Posterior cingulate gyrus (tissue), 11 donors: ENCODE measurements at regions not wholly inside any gene's neighbourhood (a gene's known extent, or its start where the extent isn't known, plus 50 kb on each side); places are given as distances from the start of the nearest gene placed in this dataset.

ENCODE experiments used
- DNase-seq, 10 donors: peaks; one replicate each; pipeline versions ENCODE4 v3.0.0 to v3.0.0-alpha.2; 2020 to 2021; ENCODE audit warnings: mixed read lengths in 3 of 10
- intact Hi-C: fragments of 100-400 bp; cut with DNase I; formaldehyde crosslinking; loops from one replicate; pipeline ENCODE4 v1.15.1; 2023

DNA sequence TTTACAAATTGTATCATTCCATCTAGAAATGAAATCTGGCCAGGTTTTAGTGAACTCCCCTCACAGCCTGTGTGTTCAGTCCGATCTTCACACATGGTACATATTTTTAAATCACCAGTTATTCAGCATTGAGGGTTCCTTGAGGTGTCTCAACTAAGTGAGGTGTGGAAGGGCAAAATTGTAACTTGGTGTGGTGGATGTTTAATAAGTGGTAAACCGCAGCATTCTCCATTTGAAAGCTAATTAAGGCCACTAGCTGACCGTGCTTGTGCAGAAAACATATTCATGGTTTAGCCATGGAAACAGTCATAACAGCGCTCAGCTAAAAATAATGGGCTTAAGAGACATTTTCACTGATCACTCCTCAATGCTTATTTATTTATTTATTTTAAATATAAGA is 786.2 kb upstream of the FANCL start:
- intact Hi-C loops, result loop anchor here (5.0 kb wide), 1 partner anchor 1525 kb away; the partner anchor contains the start of gene BCL11A
- no peak for DNase-seq

- peak in 5 of 10 donors; percentile 11 to 82 (median 41) for DNase-seq
- intact Hi-C loops, result loop anchor here (5.0 kb wide), 1 partner anchor 1527 kb away; the partner anchor contains the start of gene BCL11A
These were observed 784.1 kb upstream of the FANCL start for GRCh38 chr2:59025157-59025757.

GRCh38 chr2:59021786-59022185 is 780.7 kb upstream of the FANCL start:
- intact Hi-C loops, result no loop called here
- DNase-seq, result no peak

GRCh38 chr2:59019566-59020159 is 778.5 kb upstream of the FANCL start:
- no peak for DNase-seq
- intact Hi-C loops, result no loop called here

DNA sequence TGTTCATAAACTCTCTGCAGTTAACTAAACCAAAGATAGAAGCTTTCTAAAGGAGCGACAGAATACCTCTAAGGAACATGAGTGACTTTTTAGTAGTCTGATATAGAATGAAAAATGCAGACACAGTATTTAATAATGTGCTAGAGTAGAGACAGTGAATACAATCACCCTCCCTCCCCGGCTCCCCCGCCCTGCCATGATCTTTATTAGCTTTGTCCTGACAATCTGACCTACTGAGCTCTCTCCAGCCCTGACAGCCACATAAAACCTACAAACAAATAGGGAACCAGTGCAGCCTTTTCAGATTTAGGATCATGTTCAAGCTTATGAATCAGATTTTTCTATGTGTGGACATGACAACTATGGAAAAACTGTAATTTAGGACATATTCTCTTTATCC is 777.6 kb upstream of the FANCL start:
- intact Hi-C loops, result no loop called here
- no peak for DNase-seq

- DNase-seq, result peak in 2 of 10 donors; percentile 42 to 63
- intact Hi-C loops, result no loop called here
These were observed 773.9 kb upstream of the FANCL start for GRCh38 chr2:59015027-59015426.

- intact Hi-C loops, result no loop called here
- DNase-seq, result no peak
These were observed 771.8 kb upstream of the FANCL start for GRCh38 chr2:59012971-59013370.

DNA sequence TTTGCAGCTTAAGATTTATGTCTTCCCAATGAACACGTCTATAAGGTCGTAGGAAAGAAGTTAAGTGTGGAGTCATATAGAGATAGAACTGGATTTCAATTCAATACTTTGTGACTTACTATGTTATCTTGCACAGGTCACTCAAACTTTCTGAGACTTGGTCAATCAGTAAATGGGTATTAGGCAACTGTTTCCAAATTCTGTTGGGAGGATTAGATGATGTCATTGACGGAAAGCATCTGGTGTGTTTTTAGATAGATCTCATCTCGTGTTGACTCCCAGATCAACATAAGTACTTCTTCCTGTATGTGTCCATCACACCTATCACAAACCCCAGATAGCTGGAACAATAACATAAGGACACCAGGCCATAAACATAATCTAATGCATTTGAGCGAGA is 771.1 kb upstream of the FANCL start:
- intact Hi-C loops, result no loop called here

GRCh38 chr2:59008950-59009349 is 767.8 kb upstream of the FANCL start:
- intact Hi-C loops, result no loop called here
- DNase-seq, result no peak

More for the DNA sequence above, 771.1 kb upstream of the FANCL start:
- DNase-seq, result no peak

DNA sequence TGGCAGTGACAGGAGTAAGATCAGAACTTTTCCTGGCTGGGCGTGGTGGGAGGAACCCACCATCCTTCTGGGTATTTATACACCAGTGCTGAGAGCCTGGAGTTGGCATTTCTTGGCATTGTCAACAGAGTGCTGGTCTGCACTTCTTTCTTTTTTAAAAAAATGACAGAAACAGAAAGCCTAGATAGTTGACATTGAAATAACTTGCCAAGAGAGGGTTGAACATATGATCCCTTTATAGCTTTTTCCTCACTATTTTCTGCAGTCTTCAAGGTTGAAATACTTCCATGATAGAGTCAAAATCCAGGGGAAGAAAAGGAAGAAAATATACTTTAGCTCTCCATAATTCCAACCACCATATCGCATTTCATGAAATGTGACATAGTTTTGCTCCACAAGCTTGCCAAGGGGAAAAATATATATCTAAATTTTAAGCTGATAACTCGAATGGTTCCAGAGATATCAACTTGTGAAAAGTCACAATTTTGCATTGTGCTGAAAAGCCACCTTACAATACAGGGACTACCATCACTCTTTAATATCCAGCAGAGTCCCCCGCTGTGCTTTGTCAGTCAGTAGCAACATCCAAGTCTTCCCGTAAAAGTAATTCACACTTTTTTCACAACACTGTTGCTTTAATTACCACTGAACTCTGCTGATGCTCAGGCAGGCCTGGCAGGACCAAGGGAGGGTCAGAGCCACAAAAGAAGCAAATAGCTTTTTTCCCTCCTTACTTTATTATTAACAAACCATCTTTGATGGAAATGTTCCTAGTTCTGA is 764.9 kb upstream of the FANCL start:
- intact Hi-C loops, result no loop called here
- DNase-seq, result no peak

DNA sequence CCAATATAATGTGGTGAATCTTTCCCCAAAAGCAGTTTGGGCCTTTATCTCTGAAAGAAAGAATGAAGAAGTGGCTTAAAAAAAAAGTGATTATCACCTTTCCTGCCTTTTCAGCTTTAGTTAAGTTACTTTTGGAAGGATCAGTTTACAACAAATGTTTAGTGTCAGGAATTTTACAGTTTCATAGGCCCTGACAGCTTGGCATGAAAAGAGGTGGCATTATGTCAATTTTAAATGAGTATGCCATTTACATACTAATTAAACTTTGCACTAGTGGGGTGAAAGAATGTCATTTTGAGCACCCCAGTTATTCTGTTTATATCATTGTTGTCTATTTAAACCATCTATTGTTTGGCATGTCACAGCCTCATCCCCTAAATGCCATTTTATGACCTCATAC is 763.5 kb upstream of the FANCL start:
- intact Hi-C loops, result no loop called here
- DNase-seq, result no peak

- no peak for DNase-seq
- intact Hi-C loops, result no loop called here
These were observed 759.7 kb upstream of the FANCL start for GRCh38 chr2:59000796-59001195.

DNA sequence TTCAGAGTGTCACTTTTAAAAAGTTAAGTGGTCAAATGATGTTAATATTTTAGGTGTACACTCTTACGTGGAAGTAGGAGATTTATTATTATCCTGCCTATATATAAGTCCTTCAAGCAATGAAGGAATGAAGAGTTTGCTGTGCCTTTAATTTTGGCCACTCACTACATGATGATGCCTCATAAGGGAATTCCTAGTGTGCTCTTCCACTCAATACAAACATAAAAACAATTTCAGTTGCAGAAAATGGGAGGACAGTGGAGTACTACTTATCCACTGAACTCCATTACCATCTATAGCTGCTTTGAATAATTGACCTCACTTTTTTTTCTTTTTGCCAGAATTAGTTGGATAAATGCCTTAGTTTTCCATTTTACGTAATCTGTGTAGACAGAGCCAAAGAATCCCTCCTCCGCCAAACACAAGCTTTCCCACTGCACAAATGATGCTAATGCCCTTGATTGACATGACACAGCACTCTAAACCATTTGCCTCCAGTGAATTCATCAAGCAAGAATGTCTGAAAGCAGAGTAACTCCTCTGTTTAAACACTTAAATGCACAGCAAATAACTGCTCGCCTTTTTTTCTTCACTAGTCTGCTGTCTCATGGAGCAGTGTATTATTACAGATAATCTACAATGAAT is 751.1 kb upstream of the FANCL start:
- intact Hi-C loops, result no loop called here
- no peak for DNase-seq

GRCh38 chr2:58991357-58991756 is 750.2 kb upstream of the FANCL start:
- intact Hi-C loops, result no loop called here

GRCh38 chr2:58985541-58985940 is 744.4 kb upstream of the FANCL start:
- DNase-seq, result no peak
- intact Hi-C loops, result no loop called here

More at GRCh38 chr2:58991357-58991756, 750.2 kb upstream of the FANCL start:
- DNase-seq, result no peak

- no peak for DNase-seq
- intact Hi-C loops, result no loop called here
These were observed 743.6 kb upstream of the FANCL start for GRCh38 chr2:58984731-58985130.

DNA sequence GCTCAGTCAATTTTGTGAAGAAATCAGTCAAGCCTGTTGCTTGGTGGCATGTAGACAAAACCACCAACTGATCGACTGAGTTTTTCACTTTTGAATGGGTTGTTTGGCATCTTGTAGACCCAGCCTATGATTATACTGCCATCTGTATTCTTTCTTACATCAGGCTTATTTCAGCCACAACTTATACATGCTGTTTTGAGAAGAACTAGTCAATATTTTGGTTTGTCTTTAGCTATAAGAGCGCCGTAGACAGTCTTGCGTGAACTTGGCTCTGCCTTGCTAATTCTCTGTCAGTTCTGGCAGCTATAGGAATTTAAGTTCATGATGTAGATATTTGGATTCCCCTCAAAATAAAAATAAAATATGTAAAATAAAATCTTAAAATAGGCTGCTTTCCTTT is 742.0 kb upstream of the FANCL start:
- no peak for DNase-seq
- intact Hi-C loops, result no loop called here

GRCh38 chr2:58981237-58981636 is 740.1 kb upstream of the FANCL start:
- no peak for DNase-seq
- intact Hi-C loops, result no loop called here

DNA sequence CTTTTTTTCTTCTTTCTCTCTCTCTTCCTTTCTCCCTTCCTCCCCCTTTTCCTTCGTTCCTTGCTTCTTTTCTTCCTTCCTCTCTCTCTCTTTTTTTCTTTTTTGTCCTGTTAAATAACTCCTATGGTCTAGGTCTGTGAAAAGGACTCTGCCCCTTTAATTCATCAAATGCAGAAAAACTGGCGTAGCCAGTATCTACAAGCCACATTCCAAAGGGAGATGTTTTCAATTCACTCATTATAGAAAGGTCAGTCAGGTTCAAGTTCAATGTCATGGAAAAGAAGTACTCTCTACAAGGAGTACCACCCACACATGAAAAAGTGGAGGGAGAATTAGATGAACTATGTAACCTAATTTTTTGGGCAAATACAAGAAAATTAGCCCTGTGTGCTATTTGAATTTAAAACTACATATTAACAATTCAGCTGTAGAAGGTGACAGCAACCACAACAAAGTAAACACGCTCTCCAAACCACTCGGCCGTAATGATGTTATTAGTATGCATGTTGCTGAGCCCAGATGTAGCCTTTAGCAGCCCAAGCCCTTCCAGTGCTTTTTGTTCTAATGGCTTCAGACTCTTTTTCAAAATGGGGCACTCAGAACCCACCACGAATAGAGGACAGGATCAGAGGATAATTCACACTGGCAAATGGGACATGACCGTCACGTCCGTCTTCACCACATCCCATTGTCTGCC is 735.4 kb upstream of the FANCL start:
- intact Hi-C loops, result no loop called here
- DNase-seq, result no peak

DNA sequence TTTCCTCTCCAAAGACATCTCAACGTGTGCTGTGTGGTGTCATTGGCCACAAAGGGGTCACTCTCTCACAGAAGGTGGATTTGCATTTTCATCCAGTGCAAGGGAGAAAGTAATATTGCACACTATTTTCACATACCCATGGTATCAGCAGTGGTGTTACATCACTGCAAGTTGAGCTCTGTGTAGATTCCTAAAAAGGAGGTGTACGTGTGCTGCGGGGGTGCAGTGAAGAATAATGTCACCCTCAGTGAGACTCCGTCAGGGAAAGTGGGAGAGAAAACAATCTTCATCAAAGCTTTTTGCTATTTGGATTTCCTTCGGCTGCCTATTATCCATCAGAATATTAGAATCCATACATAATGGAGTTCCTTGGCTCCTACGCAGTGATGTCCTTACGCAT is 733.8 kb upstream of the FANCL start:
- DNase-seq, result no peak
- intact Hi-C loops, result no loop called here

GRCh38 chr2:58974426-58974825 is 733.3 kb upstream of the FANCL start:
- intact Hi-C loops, result no loop called here

More at GRCh38 chr2:58974426-58974825, 733.3 kb upstream of the FANCL start:
- DNase-seq, result no peak
